Adrenal gland (tissue), 9 donors: ENCODE measurements at regions not wholly inside any gene's neighbourhood (a gene's known extent, or its start where the extent isn't known, plus 50 kb on each side); places are given as distances from the start of the nearest gene placed in this dataset.

Experiments used
- DNase-seq, 7 donors: peaks; one replicate each; pipeline ENCODE4 v3.0.0-alpha.2; 2019 to 2020
- H3K27ac ChIP-seq, 5 donors: fragments of 200-600 bp; sonication (generic) in 4 of 5; 1 replicate in 3 of 5; 2 replicates in 2 of 5; pipeline versions ENCODE4 v1.5.1 to v1.8.0; 2016 to 2020; ENCODE audit warnings: mild to moderate bottlenecking in 1 of 5
- H3K27me3 ChIP-seq: fragments of 200-600 bp; 2 replicates; pipeline ENCODE4 v1.8.0; 2021
- H3K36me3 ChIP-seq, 2 donors: fragments of 200-600 bp; replicated peaks in 1 of 2; 1 replicate in 1 of 2; 2 replicates in 1 of 2; pipeline versions ENCODE4 v1.5.1 to v1.8.0; 2018 to 2022
- H3K4me1 ChIP-seq, 2 donors: fragments of 200-600 bp; replicated peaks in 1 of 2; 1 replicate in 1 of 2; 2 replicates in 1 of 2; pipeline versions ENCODE4 v1.5.1 to v1.8.0; 2018 to 2021
- H3K4me3 ChIP-seq, 4 donors: fragments of 200-600 bp; sonication (generic) in 3 of 4; one replicate each; pipeline ENCODE4 v1.5.1; 2016 to 2018
- H3K9me3 ChIP-seq, 3 donors: fragments of 200-600 bp; sonication (generic) in 1 of 3; replicated peaks in 1 of 3; 1 replicate in 2 of 3; 2 replicates in 1 of 3; pipeline versions ENCODE4 v1.5.1 to v1.8.0; 2016 to 2021
- POLR2A ChIP-seq, 2 donors: fragments of 450-650 bp; IDR thresholded peaks; one replicate each; pipeline ENCODE4 v1.6.1; 2017; ENCODE audit warnings: antibody characterized with exemption in 2 of 2, mild to moderate bottlenecking in 2 of 2, moderate library complexity in 1 of 2
- WGBS, 4 donors: extraction: QIAGEN DNeasy Blood & Tissue Kit in 2 of 4; methylation state at CpG; one replicate each; pipeline versions ENCODE4 v1.1.5 to v1.1.7; 2013 to 2017; 5-methylcytosine and 5-hydroxymethylcytosine counted together
- intact Hi-C, 2 donors: fragments of 100-400 bp; cut with DNase I; formaldehyde crosslinking; loops; one replicate each; pipeline versions ENCODE4 v1.14.1 to v1.15.0; 2022 to 2023
- TF ChIP-seq, protein P1 (sequence below), 6 experiments: fragments of 450-650 bp in 4 of 6; fragments of 200-600 bp in 2 of 6; sonication (generic) in 1 of 6; IDR thresholded peaks; 1 replicate in 5 of 6; 2 replicates in 1 of 6; pipeline versions ENCODE4 v1.5.1 to v1.8.0; 2016 to 2021; ENCODE audit warnings: antibody characterized with exemption in 6 of 6, mild to moderate bottlenecking in 2 of 6, moderate library complexity in 1 of 6
- donor health status: healthy with polysubstance abuse.
- donor health status: Bipolar disorder and iron deficiency.
- donor health status: DM: yes; HTN: yes; CAD: no.
- donor health status: DM: no; HTN: no; CAD: no.
- donor health status: DM: no; HTN: no; CAD: no.

DNA sequence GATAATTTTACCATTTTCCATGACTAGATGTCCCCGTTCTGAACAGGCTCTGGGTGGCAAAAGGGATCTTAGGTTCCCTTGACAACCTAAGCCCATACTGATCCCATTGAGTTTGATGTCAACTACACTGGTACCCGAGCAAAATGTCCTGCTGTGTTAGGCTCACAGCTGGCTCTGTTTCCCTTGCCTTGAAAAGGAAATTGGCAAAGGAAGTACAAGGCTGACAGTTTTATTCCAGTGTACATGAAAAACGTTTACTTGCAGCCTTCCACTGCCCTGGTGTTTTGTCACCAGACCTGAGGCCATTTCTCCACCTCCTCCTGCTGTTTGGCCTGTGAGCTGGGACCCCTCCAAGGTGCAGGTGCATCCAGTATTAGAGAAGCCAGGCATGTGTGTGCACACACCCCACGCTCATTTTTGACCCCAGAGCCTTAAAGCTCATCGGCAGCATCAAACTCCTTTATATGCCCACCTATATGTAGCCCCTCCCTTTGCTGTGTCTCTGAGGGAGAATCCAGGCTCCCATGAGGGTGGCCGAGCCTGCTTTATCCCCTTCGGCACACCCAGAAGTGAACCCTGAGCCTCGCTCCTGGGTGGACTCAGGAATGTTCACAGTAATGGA is 171.3 kb downstream of the NDUFA10 start:
- WGBS, 4 donors, result 75 to 81% (median 78%) methylated on average over 8 of the region's 8 CpGs
- peak in 1 of 7 donors; percentile 16 for DNase-seq

DNA sequence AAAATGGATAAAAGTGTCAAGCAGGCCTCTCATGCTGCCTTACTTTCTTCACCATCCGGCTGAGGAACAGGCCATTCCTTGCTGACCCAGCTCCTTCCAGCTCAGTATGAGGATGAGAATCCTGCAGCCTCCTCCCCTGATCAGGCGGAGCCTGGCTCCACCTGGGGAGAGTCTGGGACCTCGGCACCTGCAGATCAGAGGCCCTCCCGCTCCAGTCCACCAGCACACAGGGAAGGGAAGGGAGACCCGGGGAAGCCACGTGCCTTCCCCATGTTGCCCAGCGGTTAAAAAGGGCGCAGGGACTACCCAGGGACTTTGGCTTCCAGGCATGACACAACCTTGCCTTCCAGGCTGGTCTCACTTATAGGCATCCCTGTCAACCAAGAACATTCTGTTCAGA is 172.0 kb downstream of the NDUFA10 start:
- TF ChIP-seq, protein P1, sequence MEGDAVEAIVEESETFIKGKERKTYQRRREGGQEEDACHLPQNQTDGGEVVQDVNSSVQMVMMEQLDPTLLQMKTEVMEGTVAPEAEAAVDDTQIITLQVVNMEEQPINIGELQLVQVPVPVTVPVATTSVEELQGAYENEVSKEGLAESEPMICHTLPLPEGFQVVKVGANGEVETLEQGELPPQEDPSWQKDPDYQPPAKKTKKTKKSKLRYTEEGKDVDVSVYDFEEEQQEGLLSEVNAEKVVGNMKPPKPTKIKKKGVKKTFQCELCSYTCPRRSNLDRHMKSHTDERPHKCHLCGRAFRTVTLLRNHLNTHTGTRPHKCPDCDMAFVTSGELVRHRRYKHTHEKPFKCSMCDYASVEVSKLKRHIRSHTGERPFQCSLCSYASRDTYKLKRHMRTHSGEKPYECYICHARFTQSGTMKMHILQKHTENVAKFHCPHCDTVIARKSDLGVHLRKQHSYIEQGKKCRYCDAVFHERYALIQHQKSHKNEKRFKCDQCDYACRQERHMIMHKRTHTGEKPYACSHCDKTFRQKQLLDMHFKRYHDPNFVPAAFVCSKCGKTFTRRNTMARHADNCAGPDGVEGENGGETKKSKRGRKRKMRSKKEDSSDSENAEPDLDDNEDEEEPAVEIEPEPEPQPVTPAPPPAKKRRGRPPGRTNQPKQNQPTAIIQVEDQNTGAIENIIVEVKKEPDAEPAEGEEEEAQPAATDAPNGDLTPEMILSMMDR (IDR thresholded peaks at IDR 0.05), result no peak
- TF ChIP-seq POLR2A (IDR thresholded peaks at IDR 0.05), result no peak
- Histone ChIP-seq H3K27ac (no peak overlapping the region), H3K9me3 (peaks cover 0 to 10% (median 0%) of the 10 kb centered on the region in 3 donors), H3K27me3 (no peaks in the 10 kb centered on the region), H3K4me1 (peaks cover 8 to 14% of the 10 kb centered on the region in 2 donors), H3K36me3 (no peaks in the 10 kb centered on the region), H3K4me3 (no peak overlapping the region)
- 93 to 98% (median 95%) methylated on average over 6 to 8 of the region's 8 CpGs for WGBS, 4 donors
- intact Hi-C loops, result no loop called here
- peak in 1 of 7 donors; percentile 15 for DNase-seq

More for the DNA sequence above, 171.3 kb downstream of the NDUFA10 start:
- intact Hi-C loops, result no loop called here
- no peak overlapping the region for H3K27ac ChIP-seq
- peaks cover 8 to 14% of the 10 kb centered on the region in 2 donors for H3K4me1 ChIP-seq
- H3K4me3 ChIP-seq, result no peak overlapping the region
- H3K36me3 ChIP-seq, result no peaks in the 10 kb centered on the region
- H3K27me3 ChIP-seq, result no peaks in the 10 kb centered on the region
- H3K9me3 ChIP-seq, result peaks cover 0 to 10% (median 0%) of the 10 kb centered on the region in 3 donors
- TF ChIP-seq POLR2A (IDR thresholded peaks at IDR 0.05), result no peak
- TF ChIP-seq, protein P1 (IDR thresholded peaks at IDR 0.05), result no peak

DNA sequence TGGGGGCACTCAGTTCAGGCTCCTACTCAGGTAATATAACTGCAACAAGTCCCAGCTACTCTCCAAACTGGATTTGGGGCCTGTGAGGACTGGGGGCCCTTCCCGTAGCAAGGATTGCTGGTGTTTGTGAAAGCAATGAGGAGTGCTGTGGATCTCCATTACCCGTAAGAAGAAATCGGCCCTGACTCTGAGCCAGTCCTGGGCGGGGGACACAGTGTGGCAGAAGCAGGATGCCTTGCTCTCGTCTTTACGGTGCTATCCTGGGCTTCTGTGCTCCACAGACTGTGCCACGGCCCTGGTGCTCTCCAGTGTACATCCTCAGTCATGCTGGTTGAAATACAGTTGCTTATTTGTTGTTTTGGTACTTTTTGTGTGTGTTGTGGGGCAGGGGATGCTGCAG is 172.9 kb downstream of the NDUFA10 start:
- no peaks in the 10 kb centered on the region for H3K36me3 ChIP-seq
- H3K27me3 ChIP-seq, result no peaks in the 10 kb centered on the region
- WGBS, 4 donors, result 85 to 100% (median 93%) methylated on average over 1 to 7 of the region's 7 CpGs
- H3K27ac ChIP-seq, result no peak overlapping the region
- intact Hi-C loops, result no loop called here
- DNase-seq, result peak in 1 of 7 donors; percentile 21
- no peak overlapping the region for H3K4me3 ChIP-seq
- TF ChIP-seq POLR2A (IDR thresholded peaks at IDR 0.05), result no peak
- TF ChIP-seq, protein P1 (IDR thresholded peaks at IDR 0.05), result no peak
- H3K4me1 ChIP-seq, result peaks cover 8 to 14% of the 10 kb centered on the region in 2 donors
- peaks cover 0 to 10% (median 0%) of the 10 kb centered on the region in 3 donors for H3K9me3 ChIP-seq

DNA sequence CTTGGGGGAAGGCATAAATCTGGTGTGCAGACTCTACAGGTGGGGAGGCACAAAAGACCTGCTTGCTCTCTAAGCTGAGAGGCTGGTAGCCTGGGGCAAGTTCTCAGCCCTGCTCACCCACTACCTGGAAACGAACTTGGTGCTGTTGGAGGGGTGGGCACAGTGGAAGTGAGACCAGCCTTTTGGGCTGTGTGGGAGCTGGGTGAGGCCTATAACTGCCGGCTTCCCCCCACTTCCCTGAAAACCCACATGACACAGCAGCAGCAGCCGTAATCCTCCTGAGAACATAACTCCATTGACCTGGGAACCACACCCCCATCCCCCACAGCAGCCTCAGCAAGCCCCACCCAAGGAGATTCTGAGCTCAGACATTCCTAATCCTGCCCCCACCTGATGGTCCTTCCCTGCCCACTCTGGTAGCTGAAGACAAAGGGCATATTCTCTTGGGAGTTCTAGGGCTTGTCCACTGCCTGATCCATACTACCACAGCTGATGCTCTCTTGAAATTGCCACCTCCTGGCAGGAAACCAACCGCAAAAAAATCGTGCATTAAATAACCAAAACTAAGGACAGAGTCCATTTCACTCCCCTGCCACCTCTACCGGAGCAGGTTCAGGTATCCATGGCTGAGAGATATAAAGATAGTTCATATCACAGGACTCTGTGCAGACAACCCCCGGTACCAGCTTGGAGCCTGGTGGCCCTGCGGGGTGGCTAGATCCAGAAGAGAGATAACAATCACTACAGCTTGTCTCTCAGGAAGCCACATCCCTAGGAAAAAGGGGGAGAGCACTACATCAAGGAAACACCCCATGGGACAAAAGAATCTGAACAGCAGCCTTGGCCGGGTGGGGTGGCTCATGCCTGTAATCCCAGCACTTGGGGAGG is 178.1 kb downstream of the NDUFA10 start:
- TF ChIP-seq POLR2A (IDR thresholded peaks at IDR 0.05), result no peak
- TF ChIP-seq, protein P1 (IDR thresholded peaks at IDR 0.05), result no peak
- DNase-seq, result peak in 1 of 7 donors; percentile 18

More for the DNA sequence above, 178.1 kb downstream of the NDUFA10 start:
- Histone ChIP-seq H3K4me1 (no peaks in the 10 kb centered on the region), H3K4me3 (no peak overlapping the region), H3K27ac (no peak overlapping the region), H3K27me3 (no peaks in the 10 kb centered on the region), H3K36me3 (no peaks in the 10 kb centered on the region), H3K9me3 (peaks cover 0 to 10% (median 0%) of the 10 kb centered on the region in 3 donors)
- 78 to 89% (median 84%) methylated on average over 8 to 9 of the region's 9 CpGs for WGBS, 4 donors
- intact Hi-C loops, result no loop called here
